H9 (cell line): ENCODE measurements at regions not wholly inside any gene's neighbourhood (a gene's known extent, or its start where the extent isn't known, plus 50 kb on each side); places are given as distances from the start of the nearest gene placed in this dataset.

Experiments
- DNase-seq: peaks from one replicate; pipeline ENCODE4 v3.0.0-alpha.2; 2017
- H2AFZ ChIP-seq: one replicate; pipeline ENCODE4 v1.6.1; 2013; ENCODE audit warnings: mild to moderate bottlenecking, low read length, control low read depth, moderate library complexity
- H2AK5ac ChIP-seq: 2 replicates; pipeline ENCODE4 v1.6.1; 2013; ENCODE audit warnings: low read length, control low read depth, mixed read lengths; ENCODE audit not compliant: insufficient read length
- H2BK120ac ChIP-seq: one replicate; pipeline ENCODE4 v1.6.1; 2013; ENCODE audit warnings: low read depth, mild to moderate bottlenecking, low read length, control low read depth, inconsistent platforms; ENCODE audit not compliant: poor library complexity, severe bottlenecking
- H2BK12ac ChIP-seq: 2 replicates; pipeline ENCODE4 v1.6.1; 2013; ENCODE audit warnings: low read length, control low read depth, mixed read lengths, low read depth; ENCODE audit not compliant: insufficient read length
- H2BK15ac ChIP-seq: 2 replicates; pipeline ENCODE4 v1.6.1; 2013; ENCODE audit warnings: low read depth, low read length, control low read depth
- H2BK20ac ChIP-seq: one replicate; pipeline ENCODE4 v1.6.1; 2013; ENCODE audit warnings: low read depth, mild to moderate bottlenecking, low read length, control low read depth, inconsistent platforms; ENCODE audit not compliant: poor library complexity, severe bottlenecking
- H2BK5ac ChIP-seq: 2 replicates; pipeline ENCODE4 v1.6.1; 2013; ENCODE audit warnings: low read length, control low read depth, mixed read lengths; ENCODE audit not compliant: insufficient read length
- H3K14ac ChIP-seq: 2 replicates; pipeline ENCODE4 v1.6.1; 2013; ENCODE audit warnings: low read length, control low read depth; ENCODE audit not compliant: insufficient read depth
- H3K18ac ChIP-seq: 2 replicates; pipeline ENCODE4 v1.6.1; 2013; ENCODE audit warnings: low read depth, mild to moderate bottlenecking, mixed read lengths, low read length, control low read depth; ENCODE audit not compliant: insufficient read length
- H3K23ac ChIP-seq: 2 replicates; pipeline ENCODE4 v1.6.1; 2013; ENCODE audit warnings: low read length, control low read depth, mixed read lengths, low read depth; ENCODE audit not compliant: insufficient read length
- H3K23me2 ChIP-seq: 2 replicates; pipeline ENCODE4 v1.6.1; 2013; ENCODE audit warnings: low read depth, mild to moderate bottlenecking, mixed read lengths, low read length, control low read depth; ENCODE audit not compliant: insufficient read length, poor library complexity, severe bottlenecking
- H3K27ac ChIP-seq: 2 replicates; pipeline ENCODE4 v1.5.1; 2013; ENCODE audit warnings: low read length, control low read depth, mixed read lengths, low read depth; ENCODE audit not compliant: insufficient read length
- H3K27me3 ChIP-seq: 2 replicates; pipeline ENCODE4 v1.6.1; 2013; ENCODE audit warnings: low read length, control low read depth, inconsistent platforms; ENCODE audit not compliant: insufficient read depth
- H3K4ac ChIP-seq: 2 replicates; pipeline ENCODE4 v1.6.1; 2013; ENCODE audit warnings: low read depth, mild to moderate bottlenecking, control low read depth, inconsistent platforms, low read length, moderate library complexity
- H3K4me1 ChIP-seq: 2 replicates; pipeline ENCODE4 v1.6.1; 2013; ENCODE audit warnings: low read length, control low read depth, inconsistent platforms; ENCODE audit not compliant: insufficient read depth
- H3K4me2 ChIP-seq: 2 replicates; pipeline ENCODE4 v1.6.1; 2013; ENCODE audit warnings: low read length, control low read depth, mixed read lengths; ENCODE audit not compliant: insufficient read length, insufficient read depth
- H3K56ac ChIP-seq: 2 replicates; pipeline ENCODE4 v1.6.1; 2013; ENCODE audit warnings: low read depth, mild to moderate bottlenecking, mixed read lengths, low read length, control low read depth; ENCODE audit not compliant: insufficient read length
- H3K79me1 ChIP-seq: 2 replicates; pipeline ENCODE4 v1.6.1; 2013; ENCODE audit warnings: low read depth, mild to moderate bottlenecking, moderate library complexity, low read length, control low read depth, inconsistent platforms; ENCODE audit not compliant: insufficient read depth, poor library complexity, severe bottlenecking
- H3K79me2 ChIP-seq: 2 replicates; pipeline ENCODE4 v1.6.1; 2013; ENCODE audit warnings: low read length, control low read depth, inconsistent platforms; ENCODE audit not compliant: insufficient read depth
- H3K9ac ChIP-seq: 2 replicates; pipeline ENCODE4 v1.6.1; 2013; ENCODE audit warnings: low read length, control low read depth, mixed read lengths; ENCODE audit not compliant: insufficient read length; ENCODE audit errors: extremely low read depth
- H3K9me3 ChIP-seq: one replicate; pipeline ENCODE4 v1.6.1; 2013; ENCODE audit warnings: low read depth, low read length, inconsistent platforms; ENCODE audit not compliant: control insufficient read depth
- H3T11ph ChIP-seq: one replicate; pipeline ENCODE4 v1.6.1; 2013; ENCODE audit warnings: mild to moderate bottlenecking, low read length, control low read depth, inconsistent platforms
- H4K20me1 ChIP-seq: one replicate; pipeline ENCODE4 v1.6.1; 2013; ENCODE audit not compliant: control insufficient read depth, insufficient read length, insufficient read depth
- H4K5ac ChIP-seq: 2 replicates; pipeline ENCODE4 v1.6.1; 2013; ENCODE audit warnings: low read depth, mild to moderate bottlenecking, mixed read lengths, low read length, control low read depth; ENCODE audit not compliant: insufficient read length
- H4K8ac ChIP-seq: replicated peaks from 2 replicates; pipeline ENCODE4 v1.6.1; 2013; ENCODE audit warnings: low read length, control low read depth, mixed read lengths, low read depth; ENCODE audit not compliant: insufficient read length
- H4K91ac ChIP-seq: 2 replicates; pipeline ENCODE4 v1.6.1; 2013; ENCODE audit warnings: low read depth, mild to moderate bottlenecking, moderate library complexity, mixed read lengths, low read length, control low read depth; ENCODE audit not compliant: insufficient read length
- H3K27ac Mint-ChIP-seq, 3 experiments: 2 replicates in 2 of 3; 3 replicates in 1 of 3; pipeline ENCODE4 v1.8.0; 2020 to 2021; ENCODE audit warnings: mixed read lengths in 3 of 3, mild to moderate bottlenecking in 1 of 3, moderate library complexity in 1 of 3
- H3K27me3 Mint-ChIP-seq: 2 replicates; pipeline ENCODE4 v1.8.0; 2021; ENCODE audit warnings: low read depth, mild to moderate bottlenecking, moderate library complexity, mixed read lengths
- H3K36me3 Mint-ChIP-seq, 3 experiments: 2 replicates in 2 of 3; 3 replicates in 1 of 3; pipeline ENCODE4 v1.8.0; 2020 to 2021; ENCODE audit warnings: low read depth in 3 of 3, mixed read lengths in 3 of 3; ENCODE audit not compliant: insufficient read depth in 1 of 3
- H3K4me1 Mint-ChIP-seq, 2 experiments: 2 replicates each; pipeline ENCODE4 v1.8.0; 2020; ENCODE audit warnings: mixed read lengths in 2 of 2
- H3K4me3 Mint-ChIP-seq, 2 experiments: 2 replicates in 1 of 2; 3 replicates in 1 of 2; pipeline ENCODE4 v1.8.0; 2020 to 2021; ENCODE audit warnings: mild to moderate bottlenecking in 2 of 2, mixed read lengths in 2 of 2, moderate library complexity in 1 of 2
- H3K9me3 Mint-ChIP-seq, 2 experiments: 2 replicates in 1 of 2; 3 replicates in 1 of 2; pipeline ENCODE4 v1.8.0; 2020; ENCODE audit warnings: mild to moderate bottlenecking in 2 of 2, mixed read lengths in 2 of 2, moderate library complexity in 1 of 2
- CTCF ChIP-seq: fragments of 200-600 bp; sonication (generic); conservative IDR thresholded peaks from 3 replicates; pipeline ENCODE4 v1.8.0; 2021; ENCODE audit warnings: antibody characterized with exemption, mild to moderate bottlenecking
- WGBS: extraction: QIAGEN DNeasy Blood & Tissue Kit; methylation state at CpG from one replicate; pipeline ENCODE4 v1.1.7; 2013; ENCODE audit warnings: missing lambda C conversion rate, low lambda C conversion rate, mixed read lengths; ENCODE audit not compliant: insufficient read length; ENCODE audit errors: extremely low coverage; 5-methylcytosine and 5-hydroxymethylcytosine counted together

DNA sequence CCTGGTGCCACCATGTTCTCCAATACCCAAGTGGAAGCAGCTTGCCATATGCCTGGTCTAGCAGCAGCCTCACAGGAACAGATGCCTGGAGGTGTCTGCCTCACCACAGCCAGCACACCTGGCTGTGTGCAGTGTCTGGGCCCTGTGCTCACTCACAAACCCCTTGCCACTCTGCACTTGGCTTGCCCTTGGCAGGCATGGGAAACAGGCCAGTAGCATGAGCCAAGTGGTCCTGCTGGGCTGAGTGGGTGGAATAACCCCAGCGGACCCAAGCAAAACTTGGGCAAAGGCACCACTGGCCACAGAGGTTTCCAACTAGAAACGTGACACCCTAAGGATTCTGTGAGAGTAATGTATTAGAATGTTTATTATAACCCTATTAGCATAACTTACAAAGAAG is 600.5 kb upstream of the GJE1 start:
- Mint-ChIP-seq H3K4me1 (peaks cover 3 to 5% of the 10 kb centered on the region in 2 experiments; a peak in 3 of 4 replicates), H3K4me3 (no peak overlapping the region), H3K36me3 (no peaks in the 10 kb centered on the region), H3K9me3 (no peaks in the 10 kb centered on the region; a peak in 2 of 5 replicates), H3K27me3 (no peaks in the 10 kb centered on the region), H3K27ac (no peak overlapping the region)
- H3K4me2 ChIP-seq = no peak overlapping the region
- H2AFZ ChIP-seq = no peak overlapping the region
- H3K4ac ChIP-seq = no peak overlapping the region
- H2BK5ac ChIP-seq = no peak overlapping the region
- H3K23ac ChIP-seq = no peak overlapping the region
- TF ChIP-seq CTCF = no peak
- no peak overlapping the region for H2BK120ac ChIP-seq
- H2AK5ac ChIP-seq = no peak overlapping the region
- H3K9me3 ChIP-seq = no peaks in the 10 kb centered on the region
- H4K8ac ChIP-seq = no peak overlapping the region
- no peak overlapping the region for H2BK12ac ChIP-seq
- no peaks in the 10 kb centered on the region for H3K79me2 ChIP-seq
- no peak for DNase-seq
- H3K4me1 ChIP-seq = no peaks in the 10 kb centered on the region
- H3K56ac ChIP-seq = no peak overlapping the region
- H2BK20ac ChIP-seq = no peak overlapping the region
- H3K9ac ChIP-seq = no peak overlapping the region
- H3K18ac ChIP-seq = no peak overlapping the region
- no peak overlapping the region for H4K5ac ChIP-seq
- H4K20me1 ChIP-seq = no peaks in the 10 kb centered on the region
- no CpG with 5 or more reads among the region's 2 CpGs for WGBS
- no peak overlapping the region for H2BK15ac ChIP-seq
- H3K27me3 ChIP-seq = no peaks in the 10 kb centered on the region
- no peaks in the 10 kb centered on the region for H3K23me2 ChIP-seq
- H4K91ac ChIP-seq = no peak overlapping the region
- no peaks in the 10 kb centered on the region for H3K79me1 ChIP-seq
- no peak overlapping the region for H3K14ac ChIP-seq
- no peak overlapping the region for H3K27ac ChIP-seq
- H3T11ph ChIP-seq = no peak overlapping the region
